Daoy (cell line): ENCODE measurements at regions not wholly inside any gene's neighbourhood (a gene's known extent, or its start where the extent isn't known, plus 50 kb on each side); places are given as distances from the start of the nearest gene placed in this dataset.

ENCODE experiments used
- DNase-seq: peaks from one replicate; pipeline ENCODE4 v3.0.0-alpha.2; 2015; ENCODE audit warnings: low read depth

GRCh38 chr18:75358928-75359327 is 68.6 kb downstream of the SMIM21 start:
- peak; percentile 79 for DNase-seq

- no peak for DNase-seq
Observed at GRCh38 chr18:75353357-75353756, 74.1 kb downstream of the SMIM21 start.

- no peak for DNase-seq
Observed at GRCh38 chr18:75351409-75351808, 76.1 kb downstream of the SMIM21 start.

GRCh38 chr18:75350857-75351256 is 76.6 kb downstream of the SMIM21 start:
- DNase-seq, result no peak

GRCh38 chr18:75350512-75350839 is 77.0 kb downstream of the SMIM21 start:
- DNase-seq, result peak; percentile 65

- no peak for DNase-seq
Observed at GRCh38 chr18:75349668-75350511, 77.6 kb downstream of the SMIM21 start.

- DNase-seq, result peak; percentile 62
Observed at GRCh38 chr18:75346671-75347070, 80.8 kb downstream of the SMIM21 start.

GRCh38 chr18:75344615-75345014 is 82.9 kb downstream of the SMIM21 start:
- DNase-seq, result no peak

GRCh38 chr18:75344161-75344560 is 83.3 kb downstream of the SMIM21 start:
- DNase-seq, result peak; percentile 33

GRCh38 chr18:75343389-75343788 is 84.1 kb downstream of the SMIM21 start:
- DNase-seq, result no peak

- DNase-seq, result no peak
Observed at GRCh38 chr18:75341897-75342296, 85.6 kb downstream of the SMIM21 start.

GRCh38 chr18:75341267-75341666 is 86.2 kb downstream of the SMIM21 start:
- DNase-seq, result no peak

GRCh38 chr18:75339936-75340605 is 87.4 kb downstream of the SMIM21 start:
- DNase-seq, result no peak
